Effector memory CD8-positive, alpha-beta T cell (primary cell): ENCODE measurements at regions not wholly inside any gene's neighbourhood (a gene's known extent, or its start where the extent isn't known, plus 50 kb on each side); places are given as distances from the start of the nearest gene placed in this dataset.

ENCODE experiments used
- ATAC-seq: fragments of 150-1000 bp; cut with Tn5 transposase; replicated peaks from 2 replicates; pipeline ENCODE4 v1.10.0; 2021; ENCODE audit warnings: mild to moderate bottlenecking, moderate library complexity
- DNase-seq, 3 experiments: peaks; one replicate each; pipeline ENCODE4 v3.0.0; 2021
- H3K27ac Mint-ChIP-seq, 2 donors: one replicate each; pipeline ENCODE4 v1.8.0; 2022; ENCODE audit warnings: mild to moderate bottlenecking in 2 of 2, mixed read lengths in 2 of 2, moderate library complexity in 2 of 2
- H3K27me3 Mint-ChIP-seq, 2 donors: one replicate each; pipeline ENCODE4 v1.8.0; 2022; ENCODE audit warnings: mixed read lengths in 2 of 2
- H3K36me3 Mint-ChIP-seq: one replicate; pipeline ENCODE4 v1.8.0; 2022; ENCODE audit warnings: mild to moderate bottlenecking, moderate library complexity, mixed read lengths; ENCODE audit not compliant: insufficient read depth
- H3K4me1 Mint-ChIP-seq, 2 donors: one replicate each; pipeline ENCODE4 v1.8.0; 2022; ENCODE audit warnings: low read depth in 2 of 2, mixed read lengths in 2 of 2
- H3K4me3 Mint-ChIP-seq, 2 donors: one replicate each; pipeline ENCODE4 v1.8.0; 2022; ENCODE audit warnings: mild to moderate bottlenecking in 2 of 2, mixed read lengths in 2 of 2, moderate library complexity in 2 of 2
- H3K9me3 Mint-ChIP-seq, 2 donors: one replicate each; pipeline ENCODE4 v1.8.0; 2022; ENCODE audit warnings: mixed read lengths in 2 of 2

- no peaks in the 10 kb centered on the region for H3K4me1 Mint-ChIP-seq
- DNase-seq, result no peak
- H3K9me3 Mint-ChIP-seq, result no peaks in the 10 kb centered on the region
- no peaks in the 10 kb centered on the region for H3K36me3 Mint-ChIP-seq
- H3K27ac Mint-ChIP-seq, result no peak overlapping the region
- ATAC-seq, result no peak
- H3K4me3 Mint-ChIP-seq, result no peak overlapping the region
- peaks cover 10 to 61% of the 10 kb centered on the region in 2 donors for H3K27me3 Mint-ChIP-seq
Observed at GRCh38 chr1:22284906-22285548, 142.1 kb upstream of the WNT4 start.

- H3K36me3 Mint-ChIP-seq, result no peaks in the 10 kb centered on the region
- no peak overlapping the region for H3K4me3 Mint-ChIP-seq
- no peak for DNase-seq
- H3K27me3 Mint-ChIP-seq, result peaks cover 17 to 68% of the 10 kb centered on the region in 2 donors
- H3K27ac Mint-ChIP-seq, result no peak overlapping the region
- no peak for ATAC-seq
- no peaks in the 10 kb centered on the region for H3K9me3 Mint-ChIP-seq
- no peaks in the 10 kb centered on the region for H3K4me1 Mint-ChIP-seq
Observed at GRCh38 chr1:22285549-22286396, 142.9 kb upstream of the WNT4 start.

- H3K4me1 Mint-ChIP-seq, result no peaks in the 10 kb centered on the region
- H3K9me3 Mint-ChIP-seq, result no peaks in the 10 kb centered on the region
- H3K36me3 Mint-ChIP-seq, result no peaks in the 10 kb centered on the region
- no peak for DNase-seq
- no peak overlapping the region for H3K4me3 Mint-ChIP-seq
- no peak for ATAC-seq
- H3K27me3 Mint-ChIP-seq, result peaks cover 21 to 70% of the 10 kb centered on the region in 2 donors
- H3K27ac Mint-ChIP-seq, result no peak overlapping the region
Observed at GRCh38 chr1:22286491-22286890, 143.6 kb upstream of the WNT4 start.

- H3K27me3 Mint-ChIP-seq, result peaks cover 22 to 70% of the 10 kb centered on the region in 2 donors
- H3K4me3 Mint-ChIP-seq, result no peak overlapping the region
- no peak for ATAC-seq
- DNase-seq, result no peak
- no peaks in the 10 kb centered on the region for H3K9me3 Mint-ChIP-seq
- H3K27ac Mint-ChIP-seq, result no peak overlapping the region
- no peaks in the 10 kb centered on the region for H3K36me3 Mint-ChIP-seq
- H3K4me1 Mint-ChIP-seq, result no peaks in the 10 kb centered on the region
Observed at GRCh38 chr1:22287273-22287672, 144.4 kb upstream of the WNT4 start.

- Mint-ChIP-seq H3K27ac (no peak overlapping the region), H3K27me3 (peaks cover 24 to 70% of the 10 kb centered on the region in 2 donors), H3K9me3 (no peaks in the 10 kb centered on the region), H3K4me1 (no peaks in the 10 kb centered on the region), H3K36me3 (no peaks in the 10 kb centered on the region), H3K4me3 (no peak overlapping the region)
- no peak for DNase-seq
- no peak for ATAC-seq
Observed at GRCh38 chr1:22287946-22288520, 145.1 kb upstream of the WNT4 start.

- ATAC-seq (no peak), DNase-seq (no peak)
- no peaks in the 10 kb centered on the region for H3K4me1 Mint-ChIP-seq
Observed at GRCh38 chr1:22288593-22289241, 145.8 kb upstream of the WNT4 start.

GRCh38 chr1:22289307-22289995 lies 146.6 kb upstream of the WNT4 start:
- Mint-ChIP-seq H3K9me3 (no peaks in the 10 kb centered on the region), H3K27me3 (peaks cover 37 to 69% of the 10 kb centered on the region in 2 donors), H3K36me3 (no peaks in the 10 kb centered on the region), H3K4me1 (no peaks in the 10 kb centered on the region), H3K4me3 (no peak overlapping the region), H3K27ac (no peak overlapping the region)
- no peak for DNase-seq
- ATAC-seq, result no peak

More at GRCh38 chr1:22288593-22289241, 145.8 kb upstream of the WNT4 start:
- Mint-ChIP-seq H3K27ac (no peak overlapping the region), H3K27me3 (peaks cover 31 to 70% of the 10 kb centered on the region in 2 donors), H3K9me3 (no peaks in the 10 kb centered on the region), H3K4me3 (no peak overlapping the region), H3K36me3 (no peaks in the 10 kb centered on the region)

- Mint-ChIP-seq H3K27ac (no peak overlapping the region), H3K4me1 (no peaks in the 10 kb centered on the region), H3K9me3 (no peaks in the 10 kb centered on the region), H3K36me3 (no peaks in the 10 kb centered on the region), H3K4me3 (no peak overlapping the region), H3K27me3 (peaks cover 37 to 63% of the 10 kb centered on the region in 2 donors)
- DNase-seq (no peak), ATAC-seq (no peak)
Observed at GRCh38 chr1:22290157-22290556, 147.3 kb upstream of the WNT4 start.

- Mint-ChIP-seq H3K9me3 (no peaks in the 10 kb centered on the region), H3K27ac (no peak overlapping the region), H3K27me3 (peaks cover 37 to 63% of the 10 kb centered on the region in 2 donors), H3K4me3 (no peak overlapping the region), H3K4me1 (no peaks in the 10 kb centered on the region), H3K36me3 (no peaks in the 10 kb centered on the region)
- DNase-seq (no peak), ATAC-seq (no peak)
Observed at GRCh38 chr1:22290611-22291010, 147.7 kb upstream of the WNT4 start.

GRCh38 chr1:22291057-22291456 lies 148.2 kb upstream of the WNT4 start:
- Mint-ChIP-seq H3K36me3 (no peaks in the 10 kb centered on the region), H3K4me3 (no peak overlapping the region), H3K27me3 (peaks cover 40 to 64% of the 10 kb centered on the region in 2 donors), H3K27ac (no peak overlapping the region), H3K4me1 (no peaks in the 10 kb centered on the region), H3K9me3 (no peaks in the 10 kb centered on the region)
- no peak for ATAC-seq
- no peak for DNase-seq

- Mint-ChIP-seq H3K27ac (no peak overlapping the region), H3K9me3 (no peaks in the 10 kb centered on the region), H3K27me3 (peaks cover 44 to 66% of the 10 kb centered on the region in 2 donors), H3K4me1 (no peaks in the 10 kb centered on the region), H3K36me3 (no peaks in the 10 kb centered on the region), H3K4me3 (no peak overlapping the region)
- ATAC-seq (no peak), DNase-seq (no peak)
Observed at GRCh38 chr1:22291494-22291893, 148.6 kb upstream of the WNT4 start.

GRCh38 chr1:22292011-22292788 lies 149.3 kb upstream of the WNT4 start:
- Mint-ChIP-seq H3K36me3 (no peaks in the 10 kb centered on the region), H3K4me1 (no peaks in the 10 kb centered on the region), H3K9me3 (no peaks in the 10 kb centered on the region), H3K27me3 (peaks cover 48 to 73% of the 10 kb centered on the region in 2 donors), H3K4me3 (no peak overlapping the region), H3K27ac (no peak overlapping the region)
- DNase-seq (no peak), ATAC-seq (no peak)
